Suprapubic skin (tissue), 4 donors: ENCODE measurements at regions not wholly inside any gene's neighbourhood (a gene's known extent, or its start where the extent isn't known, plus 50 kb on each side); places are given as distances from the start of the nearest gene placed in this dataset.

ENCODE experiments used
- DNase-seq, 2 donors: peaks; one replicate each; pipeline ENCODE4 v3.0.0-alpha.2; 2019; ENCODE audit warnings: low spot score in 2 of 2
- H3K27ac ChIP-seq: fragments of 200-600 bp; sonication (generic); one replicate; pipeline ENCODE4 v1.5.1; 2019
- H3K27me3 ChIP-seq: fragments of 200-600 bp; sonication (generic); one replicate; pipeline ENCODE4 v1.5.1; 2019
- H3K36me3 ChIP-seq: fragments of 200-600 bp; sonication (generic); one replicate; pipeline ENCODE4 v1.5.1; 2019
- H3K4me1 ChIP-seq: fragments of 200-600 bp; sonication (generic); one replicate; pipeline ENCODE4 v1.5.1; 2019
- H3K4me3 ChIP-seq: fragments of 200-600 bp; sonication (generic); one replicate; pipeline ENCODE4 v1.5.1; 2019; ENCODE audit warnings: mild to moderate bottlenecking
- H3K9me3 ChIP-seq: fragments of 200-600 bp; sonication (generic); one replicate; pipeline ENCODE4 v1.5.1; 2019
- EP300 ChIP-seq: sonication (generic); formaldehyde crosslinking; IDR thresholded peaks from one replicate; pipeline ENCODE4 v1.6.1; 2017; ENCODE audit warnings: antibody characterized with exemption
- POLR2A ChIP-seq, 2 donors: fragments of 450-650 bp; IDR thresholded peaks; one replicate each; pipeline ENCODE4 v1.6.1; 2017; ENCODE audit warnings: antibody characterized with exemption in 2 of 2, mild to moderate bottlenecking in 2 of 2, moderate library complexity in 2 of 2
- POLR2AphosphoS5 ChIP-seq, 3 donors: sonication (generic); formaldehyde crosslinking; IDR thresholded peaks; one replicate each; pipeline ENCODE4 v1.6.1; 2017; ENCODE audit warnings: antibody characterized with exemption in 3 of 3
- WGBS: methylation state at CpG from one replicate; pipeline ENCODE4 v1.1.5; 2018; 5-methylcytosine and 5-hydroxymethylcytosine counted together
- TF ChIP-seq, protein P1 (sequence below), 2 donors: fragments of 200-600 bp in 1 of 2; fragments of 450-650 bp in 1 of 2; sonication (generic) in 1 of 2; IDR thresholded peaks; one replicate each; pipeline ENCODE4 v1.5.1; 2016 to 2019; ENCODE audit warnings: antibody characterized with exemption in 2 of 2, mild to moderate bottlenecking in 1 of 2, moderate library complexity in 1 of 2

DNA sequence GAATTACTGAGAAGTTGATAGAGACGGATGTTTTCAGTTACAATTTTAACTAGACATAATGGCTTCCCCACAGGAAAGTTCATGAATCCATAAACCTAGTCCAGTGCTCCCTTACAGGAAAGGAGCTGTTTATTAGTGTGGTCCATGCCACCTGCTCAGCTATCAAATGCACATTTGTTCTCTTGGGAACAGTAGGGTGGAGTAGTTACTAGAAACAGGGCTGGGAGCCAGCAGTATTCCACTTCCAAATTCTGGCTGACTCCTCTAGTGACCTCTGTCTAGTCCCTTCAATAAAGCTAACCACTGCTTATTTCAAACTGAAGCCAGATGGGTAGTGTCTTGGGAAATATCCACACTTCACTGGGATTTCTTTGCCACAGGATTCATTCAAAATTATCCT lies 88.4 kb upstream of the TLL1 start:
- no peaks in the 10 kb centered on the region for H3K9me3 ChIP-seq
- TF ChIP-seq, protein P1, sequence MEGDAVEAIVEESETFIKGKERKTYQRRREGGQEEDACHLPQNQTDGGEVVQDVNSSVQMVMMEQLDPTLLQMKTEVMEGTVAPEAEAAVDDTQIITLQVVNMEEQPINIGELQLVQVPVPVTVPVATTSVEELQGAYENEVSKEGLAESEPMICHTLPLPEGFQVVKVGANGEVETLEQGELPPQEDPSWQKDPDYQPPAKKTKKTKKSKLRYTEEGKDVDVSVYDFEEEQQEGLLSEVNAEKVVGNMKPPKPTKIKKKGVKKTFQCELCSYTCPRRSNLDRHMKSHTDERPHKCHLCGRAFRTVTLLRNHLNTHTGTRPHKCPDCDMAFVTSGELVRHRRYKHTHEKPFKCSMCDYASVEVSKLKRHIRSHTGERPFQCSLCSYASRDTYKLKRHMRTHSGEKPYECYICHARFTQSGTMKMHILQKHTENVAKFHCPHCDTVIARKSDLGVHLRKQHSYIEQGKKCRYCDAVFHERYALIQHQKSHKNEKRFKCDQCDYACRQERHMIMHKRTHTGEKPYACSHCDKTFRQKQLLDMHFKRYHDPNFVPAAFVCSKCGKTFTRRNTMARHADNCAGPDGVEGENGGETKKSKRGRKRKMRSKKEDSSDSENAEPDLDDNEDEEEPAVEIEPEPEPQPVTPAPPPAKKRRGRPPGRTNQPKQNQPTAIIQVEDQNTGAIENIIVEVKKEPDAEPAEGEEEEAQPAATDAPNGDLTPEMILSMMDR (IDR thresholded peaks at IDR 0.05), result no peak
- no peak for TF ChIP-seq POLR2AphosphoS5 (IDR thresholded peaks at IDR 0.05)
- no peak for TF ChIP-seq EP300
- TF ChIP-seq POLR2A (IDR thresholded peaks at IDR 0.05), result no peak
- H3K4me3 ChIP-seq, result no peak overlapping the region
- H3K4me1 ChIP-seq, result peaks cover 15% of the 10 kb centered on the region
- H3K27ac ChIP-seq, result no peak overlapping the region
- H3K27me3 ChIP-seq, result no peaks in the 10 kb centered on the region
- WGBS, result 59% methylated on average over 1 of the region's 1 CpG
- H3K36me3 ChIP-seq, result no peaks in the 10 kb centered on the region
- no peak for DNase-seq

DNA sequence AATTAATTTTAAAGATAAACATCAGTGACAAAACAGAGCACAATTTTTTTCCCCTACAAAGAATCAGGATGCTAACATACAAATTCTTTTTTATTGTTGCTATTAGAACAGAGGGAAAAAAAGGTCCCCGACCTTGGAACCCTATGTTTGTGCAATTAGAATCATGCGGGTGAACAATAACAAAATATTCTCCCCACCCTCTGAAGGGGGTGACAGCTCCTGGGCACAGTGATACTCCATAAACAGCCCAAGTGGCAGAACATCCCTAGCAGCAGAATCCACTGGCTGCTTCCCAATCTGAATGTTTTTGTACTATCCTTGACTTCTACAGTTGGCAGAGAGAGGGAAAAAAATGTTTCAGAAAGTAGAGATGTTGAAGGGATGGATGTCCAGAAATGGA lies 87.7 kb upstream of the TLL1 start:
- TF ChIP-seq EP300, result no peak
- TF ChIP-seq POLR2AphosphoS5 (IDR thresholded peaks at IDR 0.05), result no peak
- TF ChIP-seq, protein P1 (IDR thresholded peaks at IDR 0.05), result no peak
- no peak for TF ChIP-seq POLR2A (IDR thresholded peaks at IDR 0.05)
- no peak for DNase-seq
- Histone ChIP-seq H3K27ac (no peak overlapping the region), H3K27me3 (no peaks in the 10 kb centered on the region), H3K36me3 (no peaks in the 10 kb centered on the region), H3K4me1 (peaks cover 15% of the 10 kb centered on the region), H3K9me3 (no peaks in the 10 kb centered on the region), H3K4me3 (no peak overlapping the region)
- 59% methylated on average over 2 of the region's 2 CpGs for WGBS

DNA sequence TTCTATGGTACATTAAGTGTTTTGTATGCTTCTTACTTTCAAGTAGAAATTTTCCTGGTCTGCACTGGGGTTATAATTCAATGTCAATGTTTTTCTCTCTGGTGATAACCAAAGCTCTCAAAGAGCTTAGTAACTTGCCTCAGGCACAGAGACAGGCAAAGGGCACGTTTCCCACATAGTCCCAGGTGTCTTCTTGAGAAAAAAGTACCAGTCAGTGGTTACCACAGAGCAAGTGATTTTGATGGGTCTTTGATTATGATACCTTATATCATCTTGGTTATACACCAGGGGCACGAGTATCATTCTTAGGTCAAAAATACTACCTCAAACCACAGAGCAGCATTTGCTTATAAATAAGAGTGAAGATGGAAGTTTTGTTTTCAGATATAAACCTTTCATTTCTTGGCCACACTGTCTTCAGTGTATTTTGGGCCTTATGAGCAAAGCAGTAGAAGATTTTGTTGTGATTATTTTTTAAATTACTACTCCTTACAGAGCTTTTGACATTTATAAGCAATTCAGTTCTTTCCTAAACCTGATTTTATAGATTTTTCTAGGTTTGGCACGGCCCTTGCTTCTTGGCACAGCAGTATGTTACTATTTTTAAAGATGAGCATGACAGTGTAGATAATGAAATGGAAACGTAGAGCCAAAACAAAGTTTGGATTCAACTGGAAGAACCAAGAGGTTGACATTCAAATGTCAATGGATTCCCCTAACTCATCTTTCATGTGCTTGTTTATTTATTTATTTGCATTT lies 85.3 kb upstream of the TLL1 start:
- DNase-seq, result no peak
- no peaks in the 10 kb centered on the region for H3K27me3 ChIP-seq
- peaks cover 13% of the 10 kb centered on the region for H3K4me1 ChIP-seq
- no peaks in the 10 kb centered on the region for H3K36me3 ChIP-seq
- H3K4me3 ChIP-seq, result no peak overlapping the region
- WGBS, result 38% methylated on average over 4 of the region's 4 CpGs
- no peaks in the 10 kb centered on the region for H3K9me3 ChIP-seq
- TF ChIP-seq, protein P1 (IDR thresholded peaks at IDR 0.05), result no peak
- TF ChIP-seq POLR2A (IDR thresholded peaks at IDR 0.05) (no peak), POLR2AphosphoS5 (IDR thresholded peaks at IDR 0.05) (no peak), EP300 (no peak)
- no peak overlapping the region for H3K27ac ChIP-seq

DNA sequence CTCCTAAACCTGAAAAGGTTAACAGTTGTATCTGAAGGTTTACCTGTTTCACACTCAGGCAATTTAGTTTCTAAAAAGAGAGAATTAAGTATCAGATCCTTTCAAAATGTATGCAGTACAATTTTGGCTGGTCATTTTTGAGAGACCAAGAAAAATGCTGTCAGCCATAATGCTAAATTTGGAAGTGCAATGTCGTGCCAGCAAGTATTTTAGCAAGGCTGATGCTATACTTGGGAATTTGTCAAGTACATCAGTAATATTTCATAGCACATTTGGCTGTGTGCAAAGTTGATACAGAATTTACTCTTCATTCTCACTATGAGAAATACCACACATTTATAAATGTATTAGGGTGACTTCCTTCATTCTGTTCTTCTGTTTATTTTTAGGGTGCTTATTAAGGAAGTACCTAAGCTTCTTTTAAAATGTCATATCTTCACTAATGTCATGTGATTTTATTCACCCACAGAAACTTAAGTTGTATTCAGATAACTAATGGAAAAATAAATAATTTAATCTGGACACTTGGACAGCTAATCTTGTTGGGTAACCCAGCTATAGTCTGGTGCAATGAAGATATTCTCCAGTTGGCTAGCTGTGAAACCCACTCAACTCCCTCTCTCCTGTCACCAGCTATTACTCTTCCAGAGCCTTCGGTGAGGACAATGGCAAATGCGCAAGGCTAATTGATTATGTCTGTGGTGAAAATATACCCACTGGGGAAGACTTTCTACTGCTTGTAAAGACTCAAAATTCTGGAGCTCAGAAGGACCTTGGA lies 84.2 kb upstream of the TLL1 start:
- WGBS, result 47% methylated on average over 3 of the region's 3 CpGs
- no peak for DNase-seq
- Histone ChIP-seq H3K27ac (no peak overlapping the region), H3K4me1 (peaks cover 12% of the 10 kb centered on the region), H3K27me3 (no peaks in the 10 kb centered on the region), H3K36me3 (no peaks in the 10 kb centered on the region), H3K4me3 (no peak overlapping the region), H3K9me3 (no peaks in the 10 kb centered on the region)
- no peak for TF ChIP-seq POLR2AphosphoS5 (IDR thresholded peaks at IDR 0.05)
- TF ChIP-seq POLR2A (IDR thresholded peaks at IDR 0.05), result no peak
- TF ChIP-seq, protein P1 (IDR thresholded peaks at IDR 0.05), result no peak
- no peak for TF ChIP-seq EP300

DNA sequence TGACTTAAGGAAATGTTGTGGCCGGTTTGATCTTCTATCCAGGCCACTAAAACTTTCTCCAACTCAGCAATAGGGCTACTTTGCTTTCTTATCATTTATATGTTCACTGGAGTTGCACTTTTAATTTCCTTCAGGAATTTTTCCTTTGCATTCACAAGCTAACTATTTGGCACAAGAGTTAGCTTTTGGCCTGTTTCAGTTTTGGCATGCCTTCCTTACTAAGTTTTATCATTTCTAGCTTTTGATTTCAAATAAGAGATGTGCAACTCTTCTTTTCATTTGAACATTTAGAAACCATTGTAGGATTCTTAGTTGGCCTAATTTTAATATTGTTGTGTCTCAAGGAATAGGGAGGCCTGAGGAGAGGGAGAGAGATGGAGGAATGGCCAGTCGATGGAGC lies 79.8 kb upstream of the TLL1 start:
- Histone ChIP-seq H3K36me3 (no peaks in the 10 kb centered on the region), H3K4me3 (no peak overlapping the region), H3K9me3 (no peaks in the 10 kb centered on the region), H3K27ac (no peak overlapping the region), H3K27me3 (no peaks in the 10 kb centered on the region), H3K4me1 (no peaks in the 10 kb centered on the region)
- no peak for DNase-seq
- WGBS, result 81% methylated on average over 2 of the region's 2 CpGs
- TF ChIP-seq EP300 (no peak), POLR2A (IDR thresholded peaks at IDR 0.05) (no peak), POLR2AphosphoS5 (IDR thresholded peaks at IDR 0.05) (no peak)
- TF ChIP-seq, protein P1 (IDR thresholded peaks at IDR 0.05), result no peak
